GM21423 (cell line): ENCODE measurements at regions not wholly inside any gene's neighbourhood (a gene's known extent, or its start where the extent isn't known, plus 50 kb on each side); places are given as distances from the start of the nearest gene placed in this dataset.
"Not testable (repeated sequence)": the region's sequence is repeated elsewhere in the genome, so short reads cannot be mapped to it uniquely, and the experiment has no call there.

Source experiments
- ATAC-seq: cut with Tn5 transposase; IDR thresholded peaks from one replicate; pipeline ENCODE4 v1.9.1; 2021; ENCODE audit warnings: mild to moderate bottlenecking, moderate library complexity; ENCODE audit not compliant: unreplicated experiment

GRCh38 chr7:65069476-65069875, 63.0 kb upstream of the ERV3-1 start:
- ATAC-seq: not testable (repeated sequence)

DNA sequence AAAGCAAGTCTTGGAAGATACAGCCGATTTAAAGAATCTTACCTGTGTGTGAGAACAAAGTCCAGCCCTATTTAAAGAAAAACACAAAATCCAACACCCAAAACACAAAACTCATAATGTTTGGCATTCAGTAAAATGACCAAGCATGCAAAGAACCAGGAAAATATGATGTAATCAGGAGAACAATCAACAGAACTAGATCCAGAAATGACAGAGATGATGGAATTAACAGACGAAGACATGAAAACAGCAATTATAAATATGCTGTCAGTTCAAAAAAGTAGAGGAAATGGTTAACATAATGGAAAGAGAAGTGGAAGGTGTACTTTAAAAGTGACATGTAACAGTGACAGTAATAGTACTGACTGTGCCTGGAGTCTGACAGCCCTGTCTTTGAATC, 56.1 kb upstream of the ERV3-1 start:
- ATAC-seq: not testable (repeated sequence)

DNA sequence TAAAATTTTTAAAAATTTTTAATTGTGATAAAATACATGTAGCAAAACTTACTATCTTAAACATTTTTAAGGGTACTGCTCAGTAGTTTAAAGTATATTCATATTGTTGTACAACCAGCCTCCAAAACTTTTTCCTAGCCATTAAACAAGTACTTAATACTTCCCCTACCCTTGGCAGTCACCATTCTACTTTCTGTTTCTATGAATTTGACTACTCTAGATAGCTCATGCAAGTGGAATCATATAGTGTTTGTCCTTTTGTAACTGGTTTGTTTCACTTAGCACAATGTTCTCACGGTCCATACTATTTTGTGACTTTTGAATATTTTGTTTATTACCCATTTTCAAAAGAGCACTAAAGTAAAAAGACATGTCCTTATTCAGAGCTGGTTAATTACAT, 52.8 kb upstream of the ERV3-1 start:
- not testable (repeated sequence) for ATAC-seq
